HG03103 (cell line): ENCODE measurements at regions not wholly inside any gene's neighbourhood (a gene's known extent, or its start where the extent isn't known, plus 50 kb on each side); places are given as distances from the start of the nearest gene placed in this dataset.

Source experiments
- ATAC-seq: cut with Tn5 transposase; IDR thresholded peaks from one replicate; pipeline ENCODE4 v1.9.1; 2021; ENCODE audit warnings: low read depth; ENCODE audit not compliant: unreplicated experiment

DNA sequence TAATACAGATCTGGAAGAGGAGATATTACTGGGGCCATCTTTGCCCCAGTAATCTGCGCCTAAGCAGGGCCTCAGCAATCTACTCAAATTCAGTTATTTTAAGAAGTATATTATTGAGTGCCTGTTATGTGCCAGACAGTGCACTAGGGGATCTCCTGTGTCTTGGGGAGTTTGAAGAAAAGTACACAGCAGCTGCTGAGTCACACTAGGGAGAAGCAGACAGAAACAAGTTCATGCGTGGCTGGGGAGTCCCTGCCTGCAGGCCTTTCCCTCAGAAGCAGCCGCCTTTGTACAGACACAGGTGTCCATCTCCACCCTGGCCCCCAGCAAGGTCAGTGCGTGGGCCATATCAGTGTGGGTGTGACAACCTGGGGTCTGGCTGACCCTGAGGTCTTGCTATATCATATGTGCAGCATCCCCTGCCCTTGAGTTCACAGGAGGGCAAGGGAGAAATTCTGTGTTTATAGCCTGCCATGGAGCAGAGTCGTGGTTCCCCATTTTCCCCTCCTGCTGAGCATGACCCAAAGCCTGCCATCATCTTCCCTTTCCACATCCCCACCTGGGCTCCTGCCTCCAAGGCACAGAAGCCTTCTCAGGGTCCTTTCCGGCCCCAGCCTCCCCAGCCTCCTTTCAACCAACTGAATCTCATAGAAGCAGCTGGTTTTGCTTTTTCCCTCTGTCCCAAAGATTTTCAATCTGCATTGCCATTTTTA, 229.9 kb upstream of the SDK2 start:
- no peak for ATAC-seq

DNA sequence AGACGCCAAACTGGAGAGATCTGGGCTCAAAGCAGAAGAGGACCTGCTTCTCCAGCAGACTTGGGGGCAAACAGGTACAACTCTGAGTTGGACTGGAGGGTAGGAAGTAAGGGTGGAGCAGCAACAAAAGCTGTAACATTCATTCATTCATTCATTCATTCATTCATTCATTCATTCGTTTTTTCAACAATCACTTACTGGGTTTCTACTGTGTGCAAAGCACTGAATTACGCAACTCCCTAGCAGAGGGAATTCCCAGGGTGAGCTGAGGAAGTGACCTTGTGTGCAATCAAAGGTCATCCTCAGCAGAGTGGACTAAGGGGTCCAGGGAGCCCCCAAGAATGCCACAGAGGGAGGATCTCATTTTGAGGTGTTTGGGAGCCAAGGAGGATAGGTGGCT, 231.1 kb upstream of the SDK2 start:
- no peak for ATAC-seq

DNA sequence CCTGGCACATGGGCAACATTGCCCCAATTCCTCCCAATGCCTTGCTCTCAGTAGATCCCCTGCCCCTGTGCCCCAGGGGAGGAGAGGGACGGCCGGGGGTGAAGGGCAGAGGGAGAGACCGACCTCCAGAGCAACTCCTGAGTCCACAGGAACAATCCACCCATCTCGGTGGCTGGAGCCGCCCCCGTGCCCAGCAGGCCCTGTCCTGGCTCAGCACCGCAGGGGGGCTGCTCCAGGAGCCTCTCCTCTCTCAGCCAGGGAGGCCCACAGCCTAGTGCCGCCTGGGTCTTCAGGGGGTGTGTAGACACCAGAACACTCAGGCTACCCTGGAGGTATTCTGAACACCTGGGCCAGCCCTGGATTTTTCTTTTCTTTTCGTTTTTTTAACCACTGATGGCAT, 233.7 kb upstream of the SDK2 start:
- no peak for ATAC-seq

DNA sequence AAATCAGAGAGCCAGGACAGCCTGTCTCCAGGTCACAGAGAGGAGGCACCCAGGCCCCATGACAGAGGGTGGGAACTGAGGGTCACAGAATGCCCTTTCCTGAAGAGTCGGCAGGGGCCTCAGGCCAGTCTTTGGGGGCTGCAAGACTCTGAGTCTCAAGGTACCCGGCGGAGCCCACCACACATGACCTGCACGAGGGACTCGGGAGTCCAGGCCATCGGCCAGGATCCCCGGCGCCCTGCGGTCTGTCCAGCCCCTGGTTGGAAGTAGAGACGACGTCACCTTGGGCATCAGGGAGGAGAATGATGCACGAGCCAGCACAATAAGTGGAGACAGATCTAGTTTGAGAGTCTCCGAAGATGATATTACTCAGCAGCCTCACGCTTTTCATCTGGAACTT, 234.7 kb upstream of the SDK2 start:
- ATAC-seq, result no peak

DNA sequence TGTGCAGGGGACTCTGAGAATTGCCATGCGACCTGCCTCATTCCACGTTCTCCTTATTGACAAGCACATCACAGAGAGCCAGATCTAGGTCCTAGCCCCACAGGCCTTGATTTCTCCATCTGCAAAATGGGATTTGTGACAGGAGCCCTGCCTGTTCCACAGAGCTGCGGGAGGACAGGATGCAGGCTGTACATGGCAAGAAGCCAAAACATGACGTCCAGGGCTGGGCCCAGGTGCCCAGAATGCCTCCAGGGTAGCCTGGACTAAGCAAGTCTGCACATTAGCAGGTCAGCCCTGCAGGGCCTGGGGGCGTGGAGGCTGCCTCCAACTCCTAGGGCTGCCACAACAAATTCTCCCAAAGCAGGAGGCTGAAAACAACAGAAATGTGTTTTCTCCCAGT, 235.7 kb upstream of the SDK2 start:
- no peak for ATAC-seq

DNA sequence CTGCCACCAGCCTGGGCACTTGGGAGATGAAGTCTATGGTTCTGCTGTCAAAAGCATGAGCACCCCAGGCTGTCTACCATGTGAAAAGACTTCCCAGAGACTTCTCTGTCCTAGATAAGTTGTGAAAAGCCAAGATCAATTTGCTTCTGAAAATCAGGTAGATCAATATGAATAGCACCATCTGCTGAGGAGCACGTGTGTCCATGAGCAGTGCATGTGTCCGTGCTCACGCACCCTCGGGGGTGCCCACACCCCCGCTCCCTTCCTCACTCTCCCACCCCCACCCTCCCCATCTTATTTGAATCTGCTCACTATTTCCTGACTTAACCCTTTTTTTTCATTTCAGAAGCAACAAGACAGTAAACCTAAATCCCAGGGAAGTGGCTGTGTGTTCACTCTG, 238.3 kb upstream of the SDK2 start:
- ATAC-seq, result no peak

DNA sequence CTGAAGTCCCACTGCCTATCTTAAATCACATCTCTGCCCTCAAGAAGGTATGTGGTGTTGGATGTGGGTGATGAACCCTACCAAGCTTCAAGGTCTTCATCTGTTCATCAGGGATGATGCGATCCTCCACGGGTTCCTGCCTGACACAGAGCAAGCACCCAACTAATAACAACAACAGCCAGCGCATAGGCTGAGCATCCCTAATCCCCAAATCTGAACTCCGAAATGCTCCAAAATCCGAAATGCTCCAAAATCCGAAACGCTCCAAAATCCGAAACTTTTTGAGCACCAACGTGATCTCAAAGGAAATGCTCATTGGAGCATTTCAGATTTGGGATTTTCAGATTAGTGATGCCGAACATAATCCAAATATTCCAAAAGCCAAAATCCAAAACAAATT, 238.9 kb upstream of the SDK2 start:
- no peak for ATAC-seq

DNA sequence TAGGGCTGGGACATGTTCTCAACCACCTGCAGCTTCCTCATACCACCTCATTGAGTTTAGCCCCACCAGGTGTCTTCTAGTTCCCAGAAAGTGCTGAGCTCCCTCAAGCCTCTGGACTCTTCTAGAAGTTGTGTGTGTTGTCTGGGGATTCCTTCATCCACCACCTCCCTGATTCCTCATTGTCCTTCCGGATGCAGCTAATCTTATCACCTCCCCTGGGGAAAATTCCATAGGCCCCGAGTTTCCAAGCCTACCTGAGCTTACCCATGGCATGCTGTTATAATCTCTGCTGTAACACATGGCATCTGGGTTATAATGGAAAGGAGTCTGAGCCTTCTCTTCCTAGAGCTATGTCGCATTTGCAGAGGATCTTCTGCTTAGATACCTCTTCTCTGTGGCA, 243.5 kb upstream of the SDK2 start:
- no peak for ATAC-seq

DNA sequence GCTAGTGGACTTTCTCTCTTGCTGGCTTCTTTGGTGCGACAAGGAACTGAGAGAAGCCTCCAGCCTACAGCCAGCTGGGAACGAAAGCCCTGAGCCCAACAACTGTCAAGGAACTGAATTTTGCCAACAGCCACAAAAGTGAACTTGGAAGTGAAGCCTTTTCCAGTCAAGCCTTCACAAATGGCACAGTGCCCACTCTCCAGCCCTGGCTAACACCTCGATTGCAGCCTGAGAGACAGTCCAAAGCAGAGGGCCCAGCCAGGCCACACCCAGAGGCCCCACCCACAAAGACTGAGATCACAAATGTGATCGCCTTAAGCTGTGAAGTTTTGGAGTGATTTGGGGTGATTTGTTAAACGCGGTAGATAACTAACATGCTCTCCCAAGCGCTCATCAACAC, 244.6 kb upstream of the SDK2 start:
- ATAC-seq, result no peak

DNA sequence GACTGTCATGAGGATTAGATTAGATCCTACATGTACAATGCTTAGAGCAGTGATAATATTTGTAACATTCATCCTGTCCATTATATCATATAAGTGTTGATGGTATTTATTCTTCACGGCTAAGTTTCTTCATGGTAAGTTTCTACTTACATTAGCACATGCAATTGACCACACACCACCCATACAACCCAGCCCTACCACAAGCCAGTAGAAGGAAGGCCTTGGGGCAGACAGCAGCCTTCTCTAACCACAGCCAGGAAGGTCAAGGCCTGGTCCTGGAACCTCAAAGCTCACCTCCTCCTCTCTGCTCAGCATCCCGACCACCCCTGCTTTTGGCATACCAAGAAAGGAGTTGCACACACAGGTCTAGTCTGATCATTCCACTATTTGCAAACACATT, 245.2 kb upstream of the SDK2 start:
- no peak for ATAC-seq

DNA sequence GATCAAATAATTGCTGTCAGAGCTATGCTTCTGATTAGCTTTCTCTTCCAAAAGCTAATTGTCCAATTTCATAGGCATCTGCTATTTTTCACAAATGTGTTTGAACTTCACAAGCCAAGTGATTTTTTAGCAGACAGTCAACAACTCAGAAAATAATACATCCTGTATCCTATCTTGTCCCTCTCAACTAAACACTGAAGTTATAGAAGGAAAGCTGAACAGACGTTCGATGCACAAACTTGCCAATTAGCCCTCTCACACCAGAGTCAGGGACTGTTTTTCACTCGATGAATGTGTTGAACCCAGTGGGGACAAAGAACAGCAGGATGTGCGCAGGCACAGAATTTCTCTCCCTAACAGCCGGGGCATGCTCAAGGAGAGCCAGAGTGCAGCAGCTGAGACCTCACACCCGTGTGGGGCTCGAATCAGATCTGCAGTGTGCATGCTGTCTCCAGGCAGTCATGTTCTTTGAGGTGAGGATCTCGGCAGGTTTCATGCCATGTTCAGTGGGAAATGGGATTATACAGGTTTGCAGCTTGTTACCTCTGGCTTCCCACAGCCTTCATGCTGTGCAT, 246.7 kb upstream of the SDK2 start:
- no peak for ATAC-seq

DNA sequence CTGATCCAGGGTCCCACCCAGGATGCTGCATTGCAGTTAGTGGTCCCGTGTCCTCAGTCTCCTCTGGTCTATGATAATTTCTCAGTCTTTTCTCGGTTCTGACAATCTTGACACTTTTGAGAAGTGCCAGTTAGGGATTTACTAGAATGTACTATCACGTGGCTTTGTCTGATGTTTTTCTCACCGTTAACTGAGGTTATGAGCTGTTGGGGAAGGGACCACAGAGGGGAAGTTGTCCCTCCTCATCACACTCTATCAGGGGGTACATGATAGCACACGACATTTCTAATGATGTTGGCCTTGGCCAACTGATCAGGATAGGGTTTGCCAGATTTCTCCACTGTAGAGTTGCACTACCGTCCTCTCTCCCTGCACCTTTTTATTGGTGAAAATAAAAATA, 250.9 kb upstream of the SDK2 start:
- no peak for ATAC-seq

DNA sequence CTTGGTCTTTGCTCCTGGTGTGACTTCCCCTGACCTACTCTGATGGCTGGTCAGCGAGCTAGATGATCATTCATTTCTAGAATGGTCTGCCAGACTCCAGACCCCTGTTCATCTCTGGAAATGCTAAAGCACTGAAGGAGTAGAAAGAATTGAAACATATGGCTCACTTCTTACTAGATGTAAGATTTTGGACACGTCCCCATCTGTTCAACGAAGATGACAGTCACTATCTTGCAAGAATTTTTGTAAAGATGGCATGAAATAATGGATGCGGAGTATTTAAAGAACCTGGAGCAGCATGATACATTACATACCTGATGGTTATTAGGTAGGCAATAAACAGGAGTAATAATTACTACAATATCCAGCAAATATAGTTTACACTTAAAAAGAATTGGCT, 252.7 kb upstream of the SDK2 start:
- no peak for ATAC-seq

DNA sequence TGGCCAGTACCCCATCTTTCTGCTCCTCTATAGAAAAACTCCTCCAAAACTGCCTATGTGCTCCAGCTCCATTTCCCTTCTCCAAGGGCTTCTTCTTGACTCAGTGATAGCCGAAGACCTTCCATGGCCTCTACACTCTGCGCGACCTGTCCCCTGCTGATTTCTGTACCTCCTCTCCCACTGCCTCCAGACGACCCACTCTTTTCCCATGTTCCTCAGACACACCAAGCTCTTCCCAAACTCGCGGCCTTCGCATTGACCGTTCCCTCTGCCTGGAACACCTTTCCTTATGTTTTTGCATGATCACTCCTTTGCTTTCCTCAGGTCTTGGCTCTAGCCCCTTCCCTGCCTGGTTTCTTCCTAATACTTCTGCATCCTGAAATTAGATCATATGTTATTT, 255.6 kb upstream of the SDK2 start:
- ATAC-seq, result no peak

DNA sequence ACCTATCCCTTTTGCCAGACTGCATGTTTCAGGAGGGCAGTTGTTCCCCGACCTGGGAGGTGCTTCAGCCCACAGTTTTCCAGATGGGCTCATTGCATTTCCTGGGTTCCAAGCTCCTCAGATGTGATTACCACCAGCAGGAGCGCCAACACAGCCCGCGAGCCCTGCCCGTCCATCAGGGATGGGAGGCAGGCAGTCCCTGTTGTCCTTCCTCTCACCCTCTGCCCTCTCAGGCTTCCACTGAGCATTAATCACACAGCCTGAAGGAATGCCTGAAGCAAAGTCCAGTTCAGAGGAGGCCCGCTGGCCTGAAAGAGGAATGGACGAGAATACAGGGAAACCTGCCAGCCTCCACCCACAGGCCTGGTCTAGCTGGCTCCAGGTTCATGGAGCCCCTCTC, 256.3 kb upstream of the SDK2 start:
- no peak for ATAC-seq

DNA sequence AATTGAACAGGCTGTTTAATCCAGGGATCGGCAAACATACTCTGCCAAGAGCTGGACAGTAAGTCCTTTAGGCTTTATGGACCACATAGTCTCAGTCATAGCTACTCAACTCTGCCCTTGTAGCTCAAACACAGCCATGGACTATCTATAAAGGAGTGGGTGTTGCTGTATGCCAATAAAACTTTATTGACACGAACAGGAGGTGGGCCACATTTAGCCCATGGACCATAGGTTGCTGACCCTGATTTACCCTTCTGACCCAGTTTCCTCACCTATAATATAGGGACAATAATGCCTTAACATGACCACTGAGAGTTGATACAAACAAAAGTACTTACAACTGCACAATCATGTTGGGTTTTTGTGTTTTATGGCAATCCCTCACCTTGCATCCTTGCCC, 257.0 kb upstream of the SDK2 start:
- ATAC-seq, result no peak

DNA sequence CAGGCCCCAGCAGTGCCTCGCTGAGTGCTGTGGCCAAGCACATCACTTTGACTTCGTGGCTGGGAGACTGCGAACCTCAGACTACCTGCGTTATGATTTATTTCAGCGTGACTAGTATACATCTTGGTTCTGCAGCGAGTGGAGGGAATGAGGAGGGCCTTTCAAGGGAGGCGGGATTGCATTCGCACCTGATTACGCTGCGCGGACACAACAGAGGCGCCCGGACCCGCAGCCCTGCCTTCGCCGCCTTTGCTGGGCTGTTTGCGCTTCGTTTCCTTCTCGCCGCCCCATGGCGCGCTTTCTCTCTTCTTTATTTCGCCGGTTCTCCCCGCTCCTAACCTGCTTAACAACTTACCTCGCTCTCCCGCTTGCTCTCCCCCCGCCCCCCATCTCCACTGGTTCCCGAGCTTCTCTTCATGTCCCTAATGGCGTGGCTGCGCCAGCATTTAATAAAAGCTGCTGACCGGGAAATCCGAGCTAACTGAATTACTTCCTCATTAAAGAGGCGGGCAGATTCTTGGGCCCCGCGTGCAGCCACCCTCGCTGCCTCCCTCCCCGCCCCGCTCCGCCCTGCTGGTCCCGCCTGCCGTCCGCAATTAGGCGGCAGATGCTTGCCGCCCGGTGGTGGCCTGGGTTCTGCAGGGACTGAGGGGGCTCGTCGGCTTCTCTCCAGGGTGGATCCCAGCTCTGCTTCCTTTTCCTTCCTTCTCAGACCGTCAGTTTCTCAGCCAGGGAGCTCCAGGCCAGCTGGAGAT, 257.6 kb upstream of the SDK2 start:
- ATAC-seq, result no peak

DNA sequence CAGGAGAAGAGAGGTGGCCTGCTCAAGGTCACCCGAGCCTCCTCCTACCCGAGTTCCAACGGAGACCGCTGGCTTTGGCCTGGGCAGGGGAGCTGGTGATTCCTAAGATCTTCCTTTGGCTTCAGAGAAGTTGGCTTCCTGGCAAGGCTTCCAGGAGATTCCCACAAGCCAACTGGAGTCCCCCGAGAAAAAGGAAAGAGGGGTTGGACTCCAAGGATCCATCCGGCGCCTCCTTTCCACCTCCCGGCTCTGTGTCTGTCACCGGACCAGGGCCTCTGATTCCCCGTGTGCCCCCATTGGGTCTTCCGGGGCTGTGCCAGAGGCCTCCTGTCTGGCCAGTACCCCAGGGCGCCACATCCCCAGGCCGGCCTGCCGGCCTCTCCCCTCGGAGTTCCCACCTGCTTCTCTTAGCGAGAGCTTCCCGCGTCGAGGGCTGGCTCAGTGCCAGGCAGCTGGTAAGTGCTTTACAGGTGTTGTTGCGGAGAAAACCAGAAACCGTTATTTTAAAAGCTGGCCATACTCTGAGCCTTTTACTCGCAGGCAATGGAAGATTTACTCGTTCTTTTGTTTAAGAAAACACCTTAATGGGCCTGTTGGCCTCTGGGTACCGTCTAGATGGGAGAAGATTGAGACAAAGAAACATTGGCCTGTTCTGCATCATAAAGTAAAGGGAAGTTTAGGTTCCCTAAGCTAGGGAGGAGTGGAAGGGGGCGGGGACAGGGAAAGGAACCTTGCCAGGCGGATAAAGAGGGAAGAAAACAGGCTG, 258.4 kb upstream of the SDK2 start:
- ATAC-seq, result no peak

DNA sequence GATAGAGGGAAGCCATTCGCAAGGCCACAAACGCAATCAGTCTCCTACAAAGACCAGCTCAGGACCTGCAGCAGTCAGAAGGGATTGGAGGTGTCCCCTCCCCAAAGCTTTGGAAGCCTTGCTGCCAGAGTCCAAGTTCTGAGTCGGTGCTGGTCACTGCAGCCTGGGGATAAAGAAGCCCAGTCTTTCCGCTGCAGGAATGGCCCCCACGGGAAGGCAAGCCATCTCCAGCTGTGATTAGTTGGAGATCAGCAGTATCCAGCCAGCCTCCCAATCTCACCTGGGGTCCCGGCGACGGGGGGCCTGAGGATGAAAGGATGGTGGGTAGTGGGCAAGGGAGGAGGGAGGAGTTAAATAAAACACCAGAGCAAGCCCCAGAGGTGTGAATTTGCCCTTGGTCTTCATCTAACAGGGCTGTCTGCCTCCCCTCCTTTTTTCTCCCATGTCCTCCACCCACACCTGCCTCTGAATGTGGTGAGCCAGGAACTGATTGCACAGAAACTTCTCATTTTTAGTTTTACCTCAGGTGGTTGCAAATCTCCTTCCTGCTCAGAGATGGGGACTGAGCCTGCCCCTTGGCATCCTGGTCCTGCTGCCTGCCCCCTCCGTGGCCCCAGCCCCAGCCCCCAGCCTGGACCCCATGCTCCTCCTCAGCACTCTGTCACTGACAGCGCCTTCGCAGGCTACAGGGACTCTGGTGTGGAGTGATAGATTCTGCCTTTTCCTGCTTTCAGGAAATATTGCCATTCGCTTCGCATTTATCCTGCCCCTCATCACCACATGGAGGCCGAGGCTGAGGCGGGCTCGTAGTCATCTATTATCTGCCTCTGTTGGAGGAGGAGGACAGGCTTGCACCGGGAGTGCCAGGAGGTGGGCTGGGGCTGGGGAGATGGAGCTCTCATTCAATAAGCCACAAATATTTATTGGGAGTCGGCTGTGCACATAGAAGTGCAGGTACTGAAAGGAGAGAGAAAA, 262.9 kb upstream of the SDK2 start:
- no peak for ATAC-seq

DNA sequence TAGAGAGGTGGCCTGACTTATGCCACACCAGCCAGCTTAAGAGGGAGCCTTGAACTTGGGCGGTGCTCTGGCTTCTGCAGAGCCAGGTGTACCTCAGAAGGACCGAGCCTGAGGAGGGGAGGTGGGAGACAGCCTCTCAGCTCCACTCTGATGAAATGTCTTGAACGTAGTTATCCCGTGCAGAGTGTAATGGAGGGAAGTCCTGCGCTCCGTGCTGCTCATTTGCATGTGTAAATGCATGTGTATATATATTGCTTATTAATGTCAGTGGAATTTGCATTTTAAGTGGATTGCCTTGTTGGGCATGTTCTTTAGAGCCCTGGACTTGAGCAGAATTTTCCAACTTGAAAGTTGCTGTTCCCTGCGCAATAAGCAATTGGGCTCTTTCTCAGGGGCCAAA, 264.9 kb upstream of the SDK2 start:
- ATAC-seq, result no peak
